H1 (cell line): ENCODE measurements at regions not wholly inside any gene's neighbourhood (a gene's known extent, or its start where the extent isn't known, plus 50 kb on each side); places are given as distances from the start of the nearest gene placed in this dataset.
A peak's percentile ranks its signal among the peaks of the same experiment; 100 is the strongest.

Experiments
- CTCF ChIA-PET: fragments of 300-600 bp; sonication (Branson Sonifier 250); formaldehyde crosslinking; loops from one replicate; lab custom pipeline; 2021; ENCODE audit not compliant: partially characterized antibody; lab: Charles Lee
- POLR2A ChIA-PET: fragments of 300-600 bp; sonication (Branson Sonifier 250); formaldehyde crosslinking; loops from one replicate; lab custom pipeline; 2021; ENCODE audit warnings: inconsistent platforms; ENCODE audit not compliant: partially characterized antibody; lab: Charles Lee
- DNase-seq, 2 experiments: peaks; one replicate each; pipeline versions ENCODE4 v3.0.0 to v3.0.0-alpha.2; 2010 to 2022; ENCODE audit warnings: low spot score in 2 of 2, low read depth in 1 of 2, mixed read lengths in 1 of 2
- FAIRE-seq: peaks from 2 replicates; lab custom pipeline; 2011; peaks lifted over from hg19 to GRCh38; lab: Jason Lieb, UNC
- H2AFZ ChIP-seq: 2 replicates; pipeline ENCODE4 v1.8.1; 2012; ENCODE audit warnings: low read length, inconsistent platforms
- H2AK5ac ChIP-seq: 2 replicates; pipeline ENCODE4 v1.6.1; 2013; ENCODE audit warnings: low read depth, low read length
- H2BK120ac ChIP-seq: replicated peaks from 2 replicates; pipeline ENCODE3; 2013; ENCODE audit warnings: low read depth, low read length, inconsistent platforms
- H2BK12ac ChIP-seq: 2 replicates; pipeline ENCODE4 v1.6.1; 2013; ENCODE audit warnings: low read depth, low read length
- H2BK15ac ChIP-seq: 2 replicates; pipeline ENCODE4 v1.6.1; 2013; ENCODE audit warnings: low read length
- H2BK20ac ChIP-seq: 2 replicates; pipeline ENCODE4 v1.6.1; 2013; ENCODE audit warnings: low read length
- H2BK5ac ChIP-seq: 2 replicates; pipeline ENCODE4 v1.6.1; 2013; ENCODE audit warnings: low read depth, low read length
- H3K14ac ChIP-seq: 2 replicates; pipeline ENCODE4 v1.6.1; 2013; ENCODE audit warnings: inconsistent platforms; ENCODE audit not compliant: insufficient read length
- H3K18ac ChIP-seq: 2 replicates; pipeline ENCODE4 v1.6.1; 2013; ENCODE audit warnings: low read length; ENCODE audit errors: extremely low read depth
- H3K23ac ChIP-seq: 2 replicates; pipeline ENCODE4 v1.6.1; 2013; ENCODE audit warnings: inconsistent platforms; ENCODE audit not compliant: insufficient read length
- H3K23me2 ChIP-seq: 2 replicates; pipeline ENCODE4 v1.6.1; 2013; ENCODE audit warnings: low read depth, low read length
- H3K27ac ChIP-seq: 2 replicates; pipeline ENCODE4 v1.6.1; 2011; ENCODE audit warnings: low read depth, low read length, inconsistent platforms
- H3K27me3 ChIP-seq, 4 experiments: replicated peaks in 1 of 4; 1 replicate in 1 of 4; 2 replicates in 3 of 4; pipeline versions ENCODE4 v1.6.1 to v1.8.1; 2011 to 2013; ENCODE audit warnings: low read length in 3 of 4, mild to moderate bottlenecking in 3 of 4, inconsistent platforms in 2 of 4, mixed read lengths in 2 of 4, moderate library complexity in 1 of 4; ENCODE audit not compliant: control insufficient read depth in 3 of 4, insufficient read depth in 3 of 4; ENCODE audit errors: extremely low read depth in 1 of 4
- H3K36me3 ChIP-seq, 4 experiments: 2 replicates each; pipeline versions ENCODE4 v1.6.1 to v1.8.1; 2011 to 2013; ENCODE audit warnings: mild to moderate bottlenecking in 4 of 4, low read length in 3 of 4, moderate library complexity in 2 of 4, control low read depth in 1 of 4, inconsistent platforms in 1 of 4; ENCODE audit not compliant: insufficient read depth in 4 of 4, control insufficient read depth in 2 of 4
- H3K4ac ChIP-seq: replicated peaks from 2 replicates; pipeline ENCODE3; 2013; ENCODE audit warnings: low read length, low read depth, mixed read lengths, inconsistent platforms; ENCODE audit not compliant: insufficient read length
- H3K4me1 ChIP-seq, 4 experiments: replicated peaks in 1 of 4; 1 replicate in 1 of 4; 2 replicates in 3 of 4; pipeline versions ENCODE4 v1.6.1 to v1.8.1; 2011 to 2013; ENCODE audit warnings: low read length in 3 of 4, inconsistent platforms in 2 of 4, mixed read lengths in 1 of 4; ENCODE audit not compliant: insufficient read depth in 4 of 4, control insufficient read depth in 3 of 4
- H3K4me2 ChIP-seq, 2 experiments: 2 replicates each; pipeline versions ENCODE4 v1.6.1 to v1.8.1; 2011 to 2013; ENCODE audit warnings: low read depth in 2 of 2, low read length in 2 of 2, control low read depth in 1 of 2, inconsistent platforms in 1 of 2, mild to moderate bottlenecking in 1 of 2; ENCODE audit not compliant: insufficient read depth in 1 of 2
- H3K4me3 ChIP-seq, 4 experiments: fragments of 200-600, 300-600 bp in 1 of 4; sonication (generic), shearing (Covaris generic), sonication (Bioruptor Twin) in 1 of 4; 2 replicates each; pipeline versions ENCODE4 v1.5.1 to v1.8.1; 2011 to 2016; ENCODE audit warnings: low read length in 4 of 4, low read depth in 3 of 4, control low read depth in 2 of 4, inconsistent platforms in 2 of 4, mild to moderate bottlenecking in 2 of 4, mixed read lengths in 1 of 4, moderate library complexity in 1 of 4; ENCODE audit not compliant: insufficient read depth in 2 of 4; ENCODE audit errors: extremely low read depth in 1 of 4
- H3K56ac ChIP-seq: replicated peaks from 2 replicates; pipeline ENCODE3; 2013; ENCODE audit warnings: low read depth, mild to moderate bottlenecking, mixed read lengths, low read length, inconsistent platforms; ENCODE audit not compliant: insufficient read length
- H3K79me1 ChIP-seq: 2 replicates; pipeline ENCODE4 v1.6.1; 2013; ENCODE audit warnings: low read depth, low read length, control low read depth
- H3K79me2 ChIP-seq, 2 experiments: 2 replicates each; pipeline versions ENCODE4 v1.6.1 to v1.8.1; 2012 to 2013; ENCODE audit warnings: low read length in 2 of 2, mild to moderate bottlenecking in 2 of 2, inconsistent platforms in 1 of 2; ENCODE audit not compliant: insufficient read depth in 2 of 2, control insufficient read depth in 1 of 2
- H3K9ac ChIP-seq, 4 experiments: replicated peaks in 1 of 4; 1 replicate in 1 of 4; 2 replicates in 3 of 4; pipeline versions ENCODE4 v1.6.1 to v1.8.1; 2011 to 2013; ENCODE audit warnings: low read depth in 3 of 4, low read length in 3 of 4, control low read depth in 2 of 4, mild to moderate bottlenecking in 2 of 4, moderate library complexity in 2 of 4, inconsistent platforms in 1 of 4; ENCODE audit errors: extremely low read depth in 1 of 4
- H3K9me3 ChIP-seq, 2 experiments: 2 replicates each; pipeline versions ENCODE4 v1.6.1 to v1.8.1; 2012 to 2013; ENCODE audit warnings: mild to moderate bottlenecking in 2 of 2, moderate library complexity in 2 of 2, control low read depth in 1 of 2, inconsistent platforms in 1 of 2, low read depth in 1 of 2, low read length in 1 of 2, mixed read lengths in 1 of 2; ENCODE audit not compliant: insufficient read depth in 2 of 2
- H4K20me1 ChIP-seq, 2 experiments: replicated peaks in 1 of 2; 2 replicates each; pipeline versions ENCODE3 to v1.8.1; 2011 to 2013; ENCODE audit warnings: inconsistent platforms in 2 of 2, low read length in 2 of 2, mild to moderate bottlenecking in 1 of 2; ENCODE audit not compliant: insufficient read depth in 2 of 2, control insufficient read depth in 1 of 2
- H4K5ac ChIP-seq: 2 replicates; pipeline ENCODE4 v1.6.1; 2013; ENCODE audit warnings: low read length, low read depth, mixed read lengths, inconsistent platforms; ENCODE audit not compliant: insufficient read length
- H4K8ac ChIP-seq: 2 replicates; pipeline ENCODE4 v1.8.0; 2013; ENCODE audit warnings: mild to moderate bottlenecking, moderate library complexity, low read length, inconsistent platforms; ENCODE audit not compliant: insufficient read depth; ENCODE audit errors: extremely low read depth
- H4K91ac ChIP-seq: replicated peaks from 2 replicates; pipeline ENCODE3; 2013; ENCODE audit warnings: low read length, mixed read lengths, inconsistent platforms; ENCODE audit not compliant: insufficient read length
- ASH2L ChIP-seq: fragments of 200-600, 300-600 bp; sonication (generic); IDR thresholded peaks from one replicate; pipeline ENCODE4 v1.7.1; 2017; ENCODE audit warnings: low read length
- BACH1 ChIP-seq: IDR thresholded peaks from 2 replicates; pipeline ENCODE4 v1.6.1; 2012; ENCODE audit warnings: low read length, improper control_type of control experiment
- CBX8 ChIP-seq: fragments of 300-800, 300-1000 bp; sonication (generic); IDR thresholded peaks from 2 replicates; pipeline ENCODE4 v1.7.1; 2016; ENCODE audit warnings: low read depth, low read length, borderline replicate concordance
- CHD1 ChIP-seq: IDR thresholded peaks from 2 replicates; pipeline ENCODE4 v1.6.1; 2012; ENCODE audit warnings: low read depth, low read length, improper control_type of control experiment
- EGR1 ChIP-seq: IDR thresholded peaks from 2 replicates; pipeline ENCODE4 v1.6.1; 2011; ENCODE audit warnings: low read depth, low read length, borderline replicate concordance
- EP300 ChIP-seq, 2 experiments: IDR thresholded peaks; 1 replicate in 1 of 2; 2 replicates in 1 of 2; pipeline ENCODE4 v1.6.1; 2011 to 2012; ENCODE audit warnings: low read depth in 2 of 2, low read length in 2 of 2, mild to moderate bottlenecking in 2 of 2, borderline replicate concordance in 1 of 2, inconsistent platforms in 1 of 2, moderate library complexity in 1 of 2
- FOSL1 ChIP-seq: IDR thresholded peaks from 2 replicates; pipeline ENCODE4 v1.6.1; 2011; ENCODE audit warnings: mild to moderate bottlenecking, low read depth, low read length, moderate library complexity; ENCODE audit not compliant: insufficient read depth
- GABPA ChIP-seq: IDR thresholded peaks from 2 replicates; pipeline ENCODE4 v1.6.1; 2011; ENCODE audit warnings: mild to moderate bottlenecking, low read length, moderate library complexity, borderline replicate concordance; ENCODE audit not compliant: insufficient read depth
- HDAC2 ChIP-seq, 2 experiments: fragments of 300-600 bp in 1 of 2; sonication (generic) in 1 of 2; IDR thresholded peaks; 2 replicates each; pipeline ENCODE4 v1.6.1; 2011 to 2012; ENCODE audit warnings: low read depth in 2 of 2, low read length in 2 of 2, mild to moderate bottlenecking in 2 of 2, moderate library complexity in 2 of 2, borderline replicate concordance in 1 of 2, inconsistent platforms in 1 of 2
- KDM4A ChIP-seq: IDR thresholded peaks from one replicate; pipeline ENCODE4 v1.7.1; 2012; ENCODE audit warnings: low read depth, mild to moderate bottlenecking, moderate library complexity, low read length, inconsistent platforms; ENCODE audit not compliant: severe bottlenecking
- POLR2AphosphoS5 ChIP-seq: IDR thresholded peaks from 2 replicates; pipeline ENCODE4 v1.6.1; 2011; ENCODE audit warnings: low read depth, low read length
- RFX5 ChIP-seq: IDR thresholded peaks from 2 replicates; pipeline ENCODE4 v1.6.1; 2011; ENCODE audit warnings: low read depth, low read length, improper control_type of control experiment, borderline replicate concordance
- TAF7 ChIP-seq: optimal IDR thresholded peaks from 2 replicates; pipeline ENCODE3; 2011; ENCODE audit warnings: low read depth, mild to moderate bottlenecking, inconsistent platforms, low read length, moderate library complexity, borderline replicate concordance
- ZNF274 ChIP-seq: IDR thresholded peaks from 2 replicates; pipeline ENCODE4 v1.7.0; 2012; ENCODE audit warnings: low read length, borderline replicate concordance; ENCODE audit errors: extremely low read depth
- WGBS, 2 experiments: shearing (Covaris generic) in 1 of 2; methylation state at CpG; one replicate each; pipeline versions ENCODE4 v1.1.6 to v1.1.7; 2013 to 2015; ENCODE audit warnings: low lambda C conversion rate in 2 of 2, mixed read lengths in 2 of 2, inconsistent platforms in 1 of 2, low coverage in 1 of 2, missing lambda C conversion rate in 1 of 2; ENCODE audit not compliant: insufficient replicate concordance in 2 of 2, insufficient coverage in 1 of 2, insufficient read length in 1 of 2; ENCODE audit errors: extremely low coverage in 1 of 2, missing lambda C conversion rate in 1 of 2; 5-methylcytosine and 5-hydroxymethylcytosine counted together

- no peak overlapping the region for H3K14ac ChIP-seq
- WGBS, 2 experiments: 93% methylated on average over 1 of the region's 1 CpG; no CpG with 5 or more reads in 1 of the 2 experiments
- TF ChIP-seq CHD1: no peak
- no peak for TF ChIP-seq FOSL1
- TF ChIP-seq EP300 (IDR thresholded peaks at IDR 0.05; ENCODE audit: borderline replicate concordance in 1 of 2, low read depth in 2 of 2, low read length in 2 of 2): no peak
- no peak for TF ChIP-seq POLR2AphosphoS5
- TF ChIP-seq GABPA: no peak
- TF ChIP-seq ASH2L: no peak
- no peak for TF ChIP-seq EGR1
- TF ChIP-seq BACH1: no peak
- no peak for TF ChIP-seq TAF7
- no peak for TF ChIP-seq RFX5
- TF ChIP-seq ZNF274: no peak
- TF ChIP-seq HDAC2 (IDR thresholded peaks at IDR 0.05; ENCODE audit: borderline replicate concordance in 1 of 2, low read depth in 2 of 2, low read length in 2 of 2): no peak
- no peak for TF ChIP-seq KDM4A
- no peak for TF ChIP-seq CBX8
These were observed 276.4 kb upstream of the PLXNA2 start for GRCh38 chr1:208520438-208521099.

More at GRCh38 chr1:208520438-208521099, 276.4 kb upstream of the PLXNA2 start:
- Histone ChIP-seq H2BK5ac (no peak overlapping the region), H4K91ac (no peak overlapping the region), H3K4ac (no peak overlapping the region), H4K8ac (no peak overlapping the region), H2BK120ac (no peak overlapping the region), H3K4me2 (no peak overlapping the region), H2BK12ac (no peak overlapping the region), H2BK15ac (no peak overlapping the region), H3K18ac (no peak overlapping the region), H3K23me2 (no peaks in the 10 kb centered on the region), H3K56ac (no peak overlapping the region), H2BK20ac (no peak overlapping the region), H3K23ac (no peak overlapping the region), H2AK5ac (no peak overlapping the region), H3K79me2 (no peaks in the 10 kb centered on the region), H3K4me3 (no peak overlapping the region), H3K36me3 (no peaks in the 10 kb centered on the region), H3K9me3 (no peaks in the 10 kb centered on the region), H3K27me3 (no peaks in the 10 kb centered on the region), H3K9ac (no peak overlapping the region), H2AFZ (no peak overlapping the region), H4K20me1 (no peaks in the 10 kb centered on the region), H3K27ac (no peak overlapping the region), H4K5ac (no peak overlapping the region), H3K4me1 (no peaks in the 10 kb centered on the region), H3K79me1 (no peaks in the 10 kb centered on the region)
- FAIRE-seq (no peak), DNase-seq (peak in 1 of 2 experiments; percentile 11)
- CTCF ChIA-PET: interaction anchor here (0.8 to 1.1 kb wide), 2 partner anchors 21 to 43 kb away, joined by 3 read pairs; no protein-coding TSS in a partner anchor
- POLR2A ChIA-PET: no interaction called here
